ENCODE measurements at regions not wholly inside any gene's neighbourhood (a gene's known extent, or its start where the extent isn't known, plus 50 kb on each side); places are given as distances from the start of the nearest gene placed in this dataset.

DNA sequence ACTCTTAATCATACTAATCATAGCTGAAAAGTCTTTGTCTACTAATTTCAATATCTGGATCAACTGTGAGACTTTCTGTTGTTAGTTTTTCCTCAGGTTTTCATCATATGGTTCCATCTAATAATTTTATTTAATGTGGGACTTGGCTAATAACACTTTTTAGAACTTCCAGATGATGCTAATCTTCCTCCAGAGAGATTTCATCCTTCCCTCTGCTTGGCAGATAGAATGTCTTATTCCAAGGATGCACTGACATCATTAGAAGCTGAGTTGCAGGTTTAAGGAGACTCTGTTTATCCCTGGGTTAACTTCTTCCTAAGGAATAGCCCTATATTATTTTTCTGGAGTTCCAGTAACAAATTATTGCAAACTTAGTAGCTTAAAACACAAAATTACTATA, 325.6 kb downstream of the COG6 start:
- DNase-seq: no peak

- DNase-seq: no peak
These were observed 327.3 kb downstream of the COG6 start for GRCh38 chr13:39982745-39983144.

- DNase-seq: no peak
These were observed 329.6 kb downstream of the COG6 start for GRCh38 chr13:39985071-39985470.

- DNase-seq: no peak
These were observed 332.9 kb downstream of the COG6 start for GRCh38 chr13:39988351-39988750.

DNA sequence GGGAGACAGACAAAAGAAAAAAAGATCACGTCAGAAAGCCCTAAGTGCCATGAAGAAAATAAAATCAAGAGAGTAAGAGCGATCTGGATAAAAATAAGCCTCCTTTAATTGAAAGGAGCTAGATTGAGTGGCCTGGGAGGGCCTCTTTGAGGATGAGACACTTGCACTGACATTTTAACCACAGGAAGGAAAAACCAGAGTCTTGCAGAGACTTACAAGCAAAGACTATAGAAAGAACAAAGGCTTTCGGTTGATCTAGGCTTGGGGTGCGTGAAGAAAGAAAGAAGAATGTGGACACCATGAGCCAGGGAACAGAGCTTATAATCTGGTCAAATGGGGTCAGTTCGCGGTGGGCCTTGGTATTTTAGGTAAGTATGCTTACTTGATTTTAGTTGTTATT, 342.7 kb downstream of the COG6 start:
- DNase-seq: no peak

DNA sequence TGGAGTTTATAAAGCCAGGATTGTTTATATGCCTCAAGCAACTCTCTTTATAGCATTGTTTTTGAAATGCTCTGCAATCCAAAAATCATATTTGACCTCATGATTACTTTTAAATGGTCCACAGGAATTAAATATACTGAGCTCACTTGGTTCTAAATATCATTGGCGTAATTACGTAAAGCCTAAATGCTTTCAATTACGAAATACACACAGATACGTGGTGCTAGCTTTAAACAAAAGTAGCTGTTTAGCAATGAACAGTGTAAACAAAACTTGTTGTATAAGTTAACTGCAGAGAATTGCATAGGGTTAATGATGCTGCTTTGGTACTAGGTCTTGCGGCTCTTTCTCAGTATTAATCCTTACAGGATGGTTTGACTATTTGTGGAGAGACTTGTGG, 346.6 kb downstream of the COG6 start:
- DNase-seq: no peak

- DNase-seq: no peak
These were observed 358.1 kb downstream of the COG6 start for GRCh38 chr13:40013554-40013953.

DNA sequence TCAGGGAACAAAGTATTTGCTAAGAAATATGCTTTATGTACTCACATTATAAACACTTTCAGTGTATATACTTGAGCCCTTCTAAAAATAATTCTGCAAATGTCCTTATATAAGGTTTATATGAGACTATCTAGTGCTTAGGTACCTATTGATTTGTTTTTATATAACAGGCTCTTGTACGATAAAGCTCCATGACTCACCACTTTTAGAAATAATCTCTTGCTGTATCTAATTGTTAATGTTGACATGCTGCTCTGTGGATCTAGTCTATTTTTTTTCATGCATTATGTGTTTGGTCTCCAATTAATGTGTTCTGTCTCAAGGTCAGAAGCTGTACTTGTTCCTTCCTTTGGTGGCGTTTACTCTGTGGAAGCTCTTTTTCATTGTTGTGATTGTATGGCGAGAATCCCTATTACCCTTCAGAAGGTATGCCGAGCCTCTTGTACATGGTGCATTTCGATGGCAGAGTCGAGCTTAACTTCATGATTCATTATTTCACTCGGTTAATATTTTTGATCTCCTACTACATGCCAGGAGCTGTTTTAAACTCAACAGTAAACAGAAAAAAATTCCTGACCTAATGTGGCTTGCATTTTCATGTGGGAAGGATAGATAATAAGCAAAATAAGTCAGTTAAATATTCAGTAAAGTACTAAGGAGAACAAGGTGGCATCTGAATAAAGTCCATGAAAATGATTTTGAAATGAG, 361.6 kb downstream of the COG6 start:
- DNase-seq: no peak

- DNase-seq: no peak
These were observed 362.3 kb downstream of the COG6 start for GRCh38 chr13:40017662-40018262.

DNA sequence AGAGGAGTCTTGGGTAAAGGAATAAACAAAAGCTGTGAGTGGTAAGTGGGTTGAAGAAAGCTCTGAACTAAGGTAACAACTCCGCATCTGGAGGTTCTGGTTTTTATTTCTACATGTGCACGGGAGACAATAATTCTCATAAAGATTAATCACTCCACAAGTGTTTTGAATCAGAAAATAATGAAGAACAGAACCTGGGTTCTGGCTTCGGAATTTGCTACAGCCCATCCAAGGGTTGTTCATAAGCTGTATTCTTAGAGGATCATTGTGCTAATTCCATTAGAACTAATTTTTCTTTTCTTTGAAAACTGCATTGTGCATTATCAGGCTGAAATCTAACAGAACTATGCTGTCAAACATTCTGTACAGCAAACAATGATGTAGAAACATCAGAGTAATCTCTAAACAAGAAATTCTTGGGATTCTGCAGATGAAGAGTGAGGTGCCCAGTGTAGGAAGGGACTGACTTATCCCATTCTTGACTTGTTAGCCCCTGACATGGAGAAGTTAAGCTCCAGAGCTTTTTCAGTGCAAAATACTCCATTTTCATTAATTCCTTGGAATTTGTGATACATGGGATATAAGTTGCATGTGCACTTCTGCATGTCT, 368.2 kb downstream of the COG6 start:
- no peak for DNase-seq

- no peak for DNase-seq
These were observed 368.9 kb downstream of the COG6 start for GRCh38 chr13:40024204-40024966.

DNA sequence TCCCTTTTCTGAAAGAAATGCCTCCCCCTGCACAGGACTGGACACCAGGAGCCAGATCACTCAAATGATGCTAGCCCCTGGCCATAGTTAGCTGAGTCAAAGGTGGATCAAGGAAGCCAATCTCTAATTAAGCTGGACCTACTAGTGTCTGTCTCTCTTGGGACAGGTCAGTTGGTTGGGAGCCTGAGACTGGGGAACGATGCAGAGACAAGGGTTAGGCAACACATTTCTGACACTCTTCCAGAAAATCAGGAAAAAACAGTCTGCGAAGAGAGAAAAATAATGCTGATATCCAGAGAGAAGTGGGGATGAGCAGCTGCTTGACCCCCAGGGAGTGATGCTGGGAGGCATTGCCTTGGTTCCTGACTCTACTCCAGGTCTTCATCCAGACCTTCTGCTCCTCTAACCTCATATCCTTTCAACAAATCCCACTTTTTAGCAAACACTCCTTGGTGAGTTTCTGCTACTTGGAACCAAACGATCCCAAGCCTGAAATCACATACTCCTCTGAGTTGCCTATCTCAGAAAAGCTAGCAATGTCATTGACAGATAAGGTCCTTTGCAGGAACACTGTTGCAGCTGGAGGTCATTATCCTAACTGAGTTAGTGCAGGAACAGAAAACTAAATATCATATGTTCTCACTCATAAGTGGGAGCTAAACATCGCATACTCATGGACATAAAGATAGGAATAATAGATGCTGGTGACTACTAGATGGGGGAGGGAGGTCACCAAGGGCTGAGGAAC, 369.7 kb downstream of the COG6 start:
- no peak for DNase-seq

DNA sequence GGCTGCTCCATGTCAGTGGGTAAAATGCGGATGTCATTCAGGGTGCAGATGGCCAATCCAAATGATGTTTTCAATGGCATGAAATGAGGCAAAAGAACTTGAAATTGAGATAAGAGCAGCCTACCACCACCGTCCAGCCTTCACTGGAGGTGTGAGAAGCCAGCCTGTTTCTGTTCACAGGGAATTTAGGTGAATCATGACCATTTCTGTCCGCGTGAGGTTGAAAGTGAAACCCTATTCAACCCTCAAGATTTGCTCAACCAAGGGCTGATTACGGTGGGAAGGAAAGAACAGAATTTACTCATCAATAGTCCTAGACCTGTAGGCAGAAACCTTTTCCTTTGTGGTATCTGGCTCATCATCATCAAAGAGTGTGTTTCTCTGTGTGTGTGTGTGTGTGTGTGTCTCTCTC, 370.7 kb downstream of the COG6 start:
- no peak for DNase-seq

DNA sequence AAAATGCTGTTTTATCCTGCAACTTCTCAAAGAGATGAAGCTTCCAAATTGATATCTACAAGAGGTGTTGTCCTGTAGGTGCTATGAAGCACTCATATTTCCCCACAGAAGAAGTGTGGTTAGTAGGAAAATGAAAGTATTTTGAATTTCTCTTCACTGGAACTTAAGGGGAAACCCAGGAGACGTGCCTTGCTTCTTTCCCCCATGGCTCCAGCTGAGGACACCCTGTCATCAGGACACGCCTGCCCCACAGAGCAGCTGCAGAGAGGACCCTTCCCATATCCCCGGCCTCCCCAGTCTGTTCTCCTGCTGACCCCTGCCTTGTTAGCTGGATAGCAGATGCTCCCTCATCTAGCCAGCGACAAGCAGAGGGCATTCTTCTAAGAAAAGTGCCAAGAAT, 371.3 kb downstream of the COG6 start:
- no peak for DNase-seq

DNA sequence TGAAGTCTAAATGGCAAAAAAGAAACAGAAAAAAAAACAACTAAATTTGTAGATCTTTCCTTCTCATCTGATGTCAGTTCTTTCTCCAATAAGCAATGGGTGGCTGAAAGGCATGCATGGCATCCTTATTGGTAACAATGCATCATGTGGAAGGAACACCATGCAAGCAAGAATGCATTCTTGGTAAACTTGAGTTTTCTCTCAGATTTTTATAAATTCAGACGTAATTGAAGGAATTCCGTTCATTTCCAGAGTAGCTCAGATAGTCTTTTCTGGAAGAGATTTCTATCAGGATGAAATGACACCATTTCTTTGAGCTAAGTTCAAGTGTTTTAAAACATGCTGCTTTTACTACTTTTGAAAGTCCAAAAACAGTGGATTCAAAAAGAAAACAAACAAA, 373.0 kb downstream of the COG6 start:
- no peak for DNase-seq

GRCh38 chr13:40031031-40031430, 375.6 kb downstream of the COG6 start:
- DNase-seq: no peak

DNA sequence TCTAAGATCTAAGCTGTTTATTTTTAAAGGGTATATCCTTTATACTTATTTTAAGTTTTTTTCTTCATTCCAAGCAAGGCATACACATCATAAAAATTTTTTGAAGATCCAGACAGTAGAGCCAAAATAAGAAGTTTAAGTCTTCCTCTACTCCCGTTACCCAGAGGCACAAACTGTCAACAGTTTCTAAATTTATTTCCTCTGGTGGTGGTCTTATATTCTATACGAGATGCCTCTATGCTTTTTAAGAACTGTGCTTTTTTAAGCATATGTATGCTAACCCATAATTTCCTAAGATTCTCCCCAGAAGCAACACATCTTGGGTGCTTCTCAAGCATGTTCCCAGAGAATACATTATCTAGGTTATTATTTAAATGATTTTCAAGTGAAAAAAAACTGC, 383.6 kb downstream of the COG6 start:
- no peak for DNase-seq

GRCh38 chr13:40042991-40043390, 387.5 kb downstream of the COG6 start:
- no peak for DNase-seq

DNA sequence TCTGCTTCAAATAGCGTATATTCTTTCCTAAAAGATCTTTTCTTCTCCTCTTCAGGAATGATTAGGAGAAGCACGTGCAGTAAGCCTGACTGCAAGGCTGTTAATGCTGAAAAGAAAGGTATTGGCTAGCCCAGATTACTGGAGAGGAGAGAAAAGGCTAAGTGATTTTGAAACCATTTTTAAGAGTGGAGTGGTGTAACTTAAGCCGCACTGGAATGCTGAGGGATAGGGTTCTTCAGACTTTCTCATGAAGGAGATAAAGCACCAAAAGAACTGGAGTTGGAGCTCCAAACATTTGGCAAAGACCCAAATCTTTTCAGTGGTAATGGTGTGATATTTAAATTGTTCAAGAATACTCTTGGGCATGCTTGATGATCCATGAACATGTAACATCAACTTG, 388.3 kb downstream of the COG6 start:
- DNase-seq: no peak

- no peak for DNase-seq
These were observed 391.9 kb downstream of the COG6 start for GRCh38 chr13:40047322-40047771.

DNA sequence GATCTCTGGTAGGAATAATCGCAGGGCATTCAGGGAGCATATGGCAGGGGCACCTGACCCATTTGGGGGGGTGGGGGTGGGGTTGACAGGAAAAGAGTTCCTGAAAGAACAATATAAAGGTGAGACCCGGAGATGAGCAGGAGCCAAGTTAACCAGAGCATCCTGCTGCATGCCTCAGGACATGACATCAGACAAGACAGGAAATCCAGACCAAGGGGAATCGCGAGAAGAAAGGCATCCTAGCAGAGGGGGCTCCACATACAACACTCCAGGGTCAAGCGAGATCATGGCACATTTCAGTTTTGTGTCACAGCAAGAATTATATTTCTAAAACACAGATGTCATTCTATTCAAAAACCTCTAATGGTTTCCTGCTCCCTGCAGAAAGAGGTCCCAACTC, 393.1 kb downstream of the COG6 start:
- no peak for DNase-seq

GRCh38 chr13:40052954-40053353, 397.5 kb downstream of the COG6 start:
- DNase-seq: no peak

GRCh38 chr13:40053401-40053800, 397.9 kb downstream of the COG6 start:
- no peak for DNase-seq
